KMS-11 (cell line): ENCODE measurements at regions not wholly inside any gene's neighbourhood (a gene's known extent, or its start where the extent isn't known, plus 50 kb on each side); places are given as distances from the start of the nearest gene placed in this dataset.

Experiments
- H2AFZ ChIP-seq: fragments of 200-600 bp; sonication (generic); 2 replicates; pipeline ENCODE4 v1.6.1; 2016; ENCODE audit warnings: antibody characterized with exemption, mixed run types, low read depth
- H3K27ac ChIP-seq: fragments of 200-600 bp; sonication (generic); 2 replicates; pipeline ENCODE4 v1.6.1; 2016; ENCODE audit warnings: mild to moderate bottlenecking, mixed run types
- H3K27me3 ChIP-seq: fragments of 200-600 bp; sonication (generic); 2 replicates; pipeline ENCODE4 v1.6.1; 2017; ENCODE audit warnings: mild to moderate bottlenecking, low read depth, mixed run types, moderate library complexity; ENCODE audit not compliant: insufficient read depth
- H3K36me3 ChIP-seq: fragments of 200-600 bp; sonication (generic); 2 replicates; pipeline ENCODE4 v1.6.1; 2017; ENCODE audit warnings: mild to moderate bottlenecking, mixed run types; ENCODE audit not compliant: insufficient read depth
- H3K4me1 ChIP-seq: fragments of 200-600 bp; sonication (generic); 2 replicates; pipeline ENCODE4 v1.6.1; 2016; ENCODE audit warnings: mild to moderate bottlenecking, low read depth, mixed run types; ENCODE audit not compliant: poor library complexity, severe bottlenecking
- H3K4me2 ChIP-seq: fragments of 200-600 bp; sonication (generic); 2 replicates; pipeline ENCODE4 v1.7.0; 2016; ENCODE audit warnings: mild to moderate bottlenecking, mixed run types
- H3K4me3 ChIP-seq: fragments of 200-600 bp; sonication (generic); IDR thresholded peaks from 2 replicates; pipeline ENCODE4 v1.6.1; 2017; ENCODE audit warnings: low read depth, low read length, mixed read lengths; ENCODE audit not compliant: insufficient read depth
- H3K79me2 ChIP-seq: fragments of 200-600 bp; sonication (generic); 2 replicates; pipeline ENCODE4 v1.6.1; 2016; ENCODE audit warnings: low read depth, mixed run types; ENCODE audit not compliant: insufficient read depth
- H3K9ac ChIP-seq: fragments of 200-600 bp; sonication (generic); 2 replicates; pipeline ENCODE4 v1.6.1; 2016; ENCODE audit warnings: mild to moderate bottlenecking, mixed run types
- H4K20me1 ChIP-seq: fragments of 200-600 bp; sonication (generic); 2 replicates; pipeline ENCODE4 v1.6.1; 2016; ENCODE audit warnings: mild to moderate bottlenecking, mixed run types; ENCODE audit not compliant: insufficient read depth
- CTCF ChIP-seq: fragments of 200-600 bp; sonication (generic); conservative IDR thresholded peaks from 2 replicates; pipeline ENCODE4 v1.6.1; 2017; ENCODE audit warnings: low read depth, mild to moderate bottlenecking, antibody characterized with exemption, low read length, moderate library complexity, mixed read lengths

- no peak overlapping the region for H3K27ac ChIP-seq
- no peaks in the 10 kb centered on the region for H4K20me1 ChIP-seq
- no peaks in the 10 kb centered on the region for H3K27me3 ChIP-seq
- H2AFZ ChIP-seq, result no peak overlapping the region
- no peaks in the 10 kb centered on the region for H3K79me2 ChIP-seq
- H3K4me2 ChIP-seq, result no peak overlapping the region
- H3K36me3 ChIP-seq, result no peaks in the 10 kb centered on the region
- H3K4me1 ChIP-seq, result no peaks in the 10 kb centered on the region
- no peak overlapping the region for H3K9ac ChIP-seq
- H3K4me3 ChIP-seq, result no peak overlapping the region
- TF ChIP-seq CTCF, result no peak
Measured at GRCh38 chr21:20852866-20853265, 145.3 kb upstream of the NCAM2 start.

- Histone ChIP-seq H3K4me2 (no peak overlapping the region), H3K9ac (no peak overlapping the region), H3K27ac (no peak overlapping the region), H3K79me2 (no peaks in the 10 kb centered on the region), H3K36me3 (no peaks in the 10 kb centered on the region), H4K20me1 (no peaks in the 10 kb centered on the region), H3K4me3 (no peak overlapping the region), H3K27me3 (no peaks in the 10 kb centered on the region), H3K4me1 (no peaks in the 10 kb centered on the region), H2AFZ (no peak overlapping the region)
- TF ChIP-seq CTCF, result no peak
Measured at GRCh38 chr21:20856926-20857325, 141.3 kb upstream of the NCAM2 start.

- no peaks in the 10 kb centered on the region for H4K20me1 ChIP-seq
- no peak overlapping the region for H3K9ac ChIP-seq
- H3K4me2 ChIP-seq, result no peak overlapping the region
- H2AFZ ChIP-seq, result no peak overlapping the region
- H3K27ac ChIP-seq, result no peak overlapping the region
- no peaks in the 10 kb centered on the region for H3K27me3 ChIP-seq
- H3K4me1 ChIP-seq, result no peaks in the 10 kb centered on the region
- H3K79me2 ChIP-seq, result no peaks in the 10 kb centered on the region
- H3K4me3 ChIP-seq, result no peak overlapping the region
- no peak for TF ChIP-seq CTCF
- H3K36me3 ChIP-seq, result no peaks in the 10 kb centered on the region
Measured at GRCh38 chr21:20874202-20874601, 124.0 kb upstream of the NCAM2 start.

- no peak for TF ChIP-seq CTCF
- H3K4me2 ChIP-seq, result no peak overlapping the region
Measured at GRCh38 chr21:20875742-20876141, 122.5 kb upstream of the NCAM2 start.

More at GRCh38 chr21:20875742-20876141, 122.5 kb upstream of the NCAM2 start:
- no peaks in the 10 kb centered on the region for H3K79me2 ChIP-seq
- H3K27ac ChIP-seq, result no peak overlapping the region
- no peak overlapping the region for H2AFZ ChIP-seq
- H4K20me1 ChIP-seq, result no peaks in the 10 kb centered on the region
- no peak overlapping the region for H3K9ac ChIP-seq
- H3K4me3 ChIP-seq, result no peak overlapping the region
- no peaks in the 10 kb centered on the region for H3K4me1 ChIP-seq
- H3K27me3 ChIP-seq, result no peaks in the 10 kb centered on the region
- no peaks in the 10 kb centered on the region for H3K36me3 ChIP-seq
